ENCODE measurements at regions not wholly inside any gene's neighbourhood (a gene's known extent, or its start where the extent isn't known, plus 50 kb on each side); places are given as distances from the start of the nearest gene placed in this dataset.
"Not testable (repeated sequence)": the region's sequence is repeated elsewhere in the genome, so short reads cannot be mapped to it uniquely, and the experiment has no call there.

DNA sequence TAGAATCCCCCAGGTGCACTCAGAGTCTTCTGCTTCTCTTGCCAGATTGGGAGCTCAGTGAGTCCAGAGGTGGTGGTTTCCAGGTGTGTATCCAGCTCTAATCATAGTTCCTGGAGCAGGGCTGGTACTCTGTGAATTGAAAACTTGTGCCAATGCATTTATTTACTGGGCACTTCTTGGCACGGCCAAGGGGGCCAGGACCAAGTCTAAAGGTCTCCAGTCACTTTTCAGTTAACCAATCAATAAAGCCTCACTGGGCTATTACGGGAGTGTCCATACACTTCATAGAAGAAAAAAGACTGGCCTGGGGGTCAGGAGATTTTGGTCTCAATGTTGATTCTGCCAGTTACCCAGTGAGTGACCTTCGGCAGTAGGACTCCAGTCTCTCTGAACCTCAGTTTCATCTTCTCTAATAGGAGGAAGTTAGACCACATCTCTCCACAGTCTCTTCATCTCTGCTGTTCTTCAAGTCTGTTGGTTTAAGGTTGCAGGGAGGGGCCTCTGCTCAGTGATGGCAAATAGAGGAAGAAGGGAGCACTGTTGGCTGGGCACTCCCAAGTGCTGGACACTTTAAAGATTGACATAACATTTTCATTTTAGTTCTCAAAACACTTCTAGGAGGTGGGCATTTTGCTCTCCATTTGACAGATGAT, 188.5 kb upstream of the E2F8 start:
- DNase-seq, result no peak

DNA sequence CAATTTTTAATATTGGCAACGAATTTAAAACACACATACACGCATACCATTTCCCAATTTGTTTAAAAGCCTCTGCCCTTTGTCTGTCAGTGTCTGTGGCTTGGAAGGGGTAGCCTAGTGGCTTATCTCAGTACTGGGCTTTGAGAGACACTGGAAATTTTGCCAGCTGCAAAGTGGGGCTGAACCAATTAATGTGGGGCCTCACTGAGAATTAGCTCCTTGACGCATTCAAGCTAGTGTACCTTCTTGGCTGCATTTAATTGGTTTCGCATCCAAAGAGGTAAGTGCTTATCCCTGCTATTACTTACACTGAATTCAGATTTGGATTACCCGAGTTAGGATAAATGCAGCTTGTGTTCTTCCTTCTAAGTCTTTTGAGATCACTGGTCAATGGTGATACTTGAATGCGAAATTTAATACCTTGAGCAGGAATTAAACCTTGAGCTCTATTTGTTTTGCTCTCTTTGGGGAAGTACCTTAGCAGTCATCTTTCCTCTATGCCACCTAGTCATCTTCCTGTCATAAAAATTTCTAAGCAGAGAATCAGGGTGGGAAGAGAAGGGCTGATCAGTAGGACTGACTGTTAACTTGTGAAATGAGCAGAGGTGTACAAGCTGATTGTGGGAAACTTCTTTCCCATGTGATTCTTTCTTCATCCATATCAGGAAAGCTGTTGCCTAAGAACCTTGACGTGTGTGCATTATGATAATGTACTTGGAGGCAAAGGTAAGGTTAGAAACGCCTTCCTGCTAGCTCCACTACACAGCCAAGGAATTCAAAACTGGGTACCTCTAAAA, 187.7 kb upstream of the E2F8 start:
- DNase-seq, result no peak

DNA sequence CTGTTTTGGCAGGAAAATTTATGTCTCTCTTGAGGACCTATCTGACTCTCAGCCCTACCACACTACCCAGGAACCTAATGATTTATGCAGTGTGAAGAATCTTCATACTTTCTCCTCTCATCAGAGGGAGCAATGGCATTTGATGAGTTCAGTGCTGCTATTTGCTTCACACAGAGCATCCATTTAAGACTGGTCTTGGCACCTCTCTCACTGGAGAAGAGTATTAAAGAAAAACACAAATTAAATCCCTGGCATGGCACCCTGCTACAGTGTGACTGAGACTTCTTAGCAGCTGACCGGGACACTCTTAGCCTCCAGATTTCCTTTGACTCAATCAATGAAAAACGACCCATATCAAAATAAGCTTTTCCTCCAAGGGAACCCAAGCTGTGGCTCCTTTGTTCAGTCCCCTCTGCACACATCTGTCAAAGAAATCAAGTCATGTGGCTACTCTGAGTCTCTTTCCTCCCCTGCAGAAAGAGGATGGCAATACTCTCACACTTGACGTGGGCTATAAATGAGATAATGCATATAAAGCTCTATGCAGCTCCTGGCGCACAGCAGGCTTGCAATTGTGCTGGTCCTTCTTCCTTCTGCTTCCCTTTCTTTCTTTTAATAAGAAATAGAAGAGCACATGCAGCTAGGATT, 186.1 kb upstream of the E2F8 start:
- DNase-seq, result no peak

DNA sequence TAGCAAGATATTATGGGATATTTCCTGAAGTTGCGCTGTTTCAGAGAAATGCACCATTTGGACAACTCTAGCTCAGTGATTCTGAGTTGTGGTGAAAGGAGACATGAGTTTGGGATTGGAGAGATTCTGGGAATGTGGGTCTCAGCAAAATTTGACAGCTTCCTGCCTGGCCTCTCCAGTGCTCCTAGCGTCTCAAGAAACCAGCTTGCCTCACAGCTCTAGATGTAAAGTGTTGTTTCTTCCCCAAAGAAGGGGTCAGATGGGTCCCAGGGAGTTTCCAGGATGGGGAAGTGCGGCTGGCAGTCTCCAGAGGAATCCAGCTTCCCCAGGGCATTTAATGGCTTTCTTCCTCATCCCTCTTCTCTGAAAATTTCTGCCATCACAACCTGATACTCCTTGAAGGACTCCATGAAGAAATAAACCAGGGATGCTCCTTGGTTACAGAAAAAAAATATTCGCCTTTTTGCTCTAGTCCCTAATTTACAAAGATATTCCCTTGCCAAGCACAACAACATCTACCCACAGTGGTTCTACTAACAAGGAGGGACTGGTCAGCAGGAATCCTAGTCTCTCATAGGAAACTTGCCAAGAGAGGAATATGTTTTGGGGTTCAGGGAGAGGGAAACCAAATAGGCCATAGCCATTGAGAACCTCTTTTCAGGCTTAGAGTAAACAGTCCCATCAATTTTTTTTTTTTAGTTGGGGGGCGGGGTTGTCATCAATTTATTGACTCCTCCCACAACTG, 185.4 kb upstream of the E2F8 start:
- DNase-seq, result no peak

DNA sequence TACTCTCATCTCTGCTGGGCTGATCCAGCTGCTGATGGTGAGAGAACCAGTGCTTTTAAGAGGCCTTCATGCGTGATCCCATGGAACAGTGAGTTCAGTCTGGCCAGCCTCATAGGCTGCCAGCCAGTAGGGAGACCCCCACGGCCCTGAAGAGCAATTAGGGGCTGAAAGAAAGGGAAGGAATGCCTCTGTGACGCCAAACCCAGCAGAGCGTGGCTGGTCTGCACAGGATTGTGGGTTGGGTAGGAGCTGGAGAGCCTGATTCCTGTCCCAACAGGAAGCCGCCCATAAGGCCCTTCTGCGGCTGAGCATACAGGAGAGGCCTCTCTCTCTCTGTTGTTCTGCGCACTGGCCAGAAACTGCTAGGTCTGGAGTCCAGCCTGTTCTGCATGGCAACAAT, 181.5 kb upstream of the E2F8 start:
- DNase-seq, result no peak

DNA sequence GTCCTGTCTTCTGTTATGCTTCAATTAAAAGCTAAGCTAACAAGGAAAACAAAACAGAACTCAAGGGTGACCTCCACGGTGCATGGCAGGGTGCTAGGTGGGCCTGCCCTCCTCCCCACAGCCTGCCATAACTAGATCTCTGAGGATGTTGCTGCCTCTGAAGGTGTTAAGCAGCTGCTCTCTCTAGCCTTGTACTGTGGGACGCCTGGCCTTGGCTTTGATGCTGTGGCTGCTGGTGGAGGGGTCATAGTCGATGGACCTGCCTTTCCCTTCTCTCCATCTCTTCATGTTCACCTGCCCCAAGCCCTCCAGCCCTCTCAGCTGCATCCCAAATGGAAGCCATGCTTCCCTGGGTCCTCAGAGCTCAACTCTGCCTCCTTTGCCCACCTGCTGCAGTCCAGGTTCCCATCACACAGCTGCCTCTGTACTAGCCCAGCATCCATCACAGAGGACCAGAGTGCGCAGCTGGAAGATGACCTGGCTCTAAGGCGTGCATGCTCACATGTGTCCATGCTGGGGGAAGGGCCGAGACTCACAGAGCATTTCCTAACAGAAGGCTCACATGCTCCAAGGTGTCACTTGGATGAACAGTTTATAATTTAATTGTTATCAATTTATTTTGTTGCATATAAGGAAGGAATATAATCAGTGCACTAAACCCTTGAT, 180.3 kb upstream of the E2F8 start:
- DNase-seq, result no peak

DNA sequence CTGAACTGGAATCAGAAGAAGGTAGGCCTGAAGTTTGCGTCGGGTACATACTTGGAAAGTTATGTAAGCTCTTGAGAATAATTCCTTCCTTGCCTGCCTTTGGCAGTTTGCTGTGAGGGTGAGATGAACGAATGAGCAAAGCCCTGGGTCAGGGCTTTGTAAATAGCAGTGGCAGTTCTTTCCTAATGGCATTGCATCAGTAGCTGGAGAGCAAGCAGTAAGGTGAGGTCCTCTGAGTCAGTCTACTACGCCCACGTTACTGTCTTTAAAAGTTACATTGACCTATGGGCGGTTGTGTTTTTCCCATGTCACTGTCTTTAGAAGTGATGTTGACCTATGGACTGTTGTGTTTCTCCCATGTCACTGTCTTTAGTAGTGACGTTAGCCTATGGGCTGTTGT, 179.1 kb upstream of the E2F8 start:
- no peak for DNase-seq

DNA sequence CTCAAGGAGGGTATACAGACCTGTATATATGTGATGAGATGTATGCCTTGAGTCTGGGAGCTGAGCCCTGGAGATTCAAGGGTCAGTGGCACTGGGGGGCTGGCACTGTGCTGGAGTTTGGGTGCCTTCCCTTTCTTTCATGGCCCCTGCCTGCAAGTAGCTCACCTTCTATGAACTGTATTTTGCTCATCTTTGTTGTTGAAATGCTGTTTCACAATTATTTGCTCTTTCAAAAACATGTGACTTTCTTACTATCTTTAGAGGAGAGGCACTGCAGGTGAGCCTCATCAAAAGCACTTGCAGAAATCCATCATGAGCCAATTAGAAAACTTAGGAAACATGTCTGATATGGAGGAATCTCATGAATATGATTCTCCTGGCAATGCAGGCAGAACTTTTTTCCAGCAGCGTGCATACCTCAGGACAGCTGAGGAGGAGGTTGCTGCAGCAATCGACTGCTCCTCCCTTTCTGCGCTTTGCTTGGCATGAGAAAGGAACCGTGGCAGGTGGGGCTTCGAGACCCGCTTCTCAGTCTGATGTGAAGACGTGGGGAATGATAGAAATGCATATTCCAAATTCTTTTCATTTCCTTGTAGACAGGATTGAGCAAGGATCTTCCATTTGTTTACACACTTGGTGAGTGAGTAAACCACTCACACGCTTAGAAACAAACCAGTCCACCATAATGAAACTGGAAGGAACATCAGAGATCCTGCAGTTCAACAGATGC, 178.4 kb upstream of the E2F8 start:
- no peak for DNase-seq

DNA sequence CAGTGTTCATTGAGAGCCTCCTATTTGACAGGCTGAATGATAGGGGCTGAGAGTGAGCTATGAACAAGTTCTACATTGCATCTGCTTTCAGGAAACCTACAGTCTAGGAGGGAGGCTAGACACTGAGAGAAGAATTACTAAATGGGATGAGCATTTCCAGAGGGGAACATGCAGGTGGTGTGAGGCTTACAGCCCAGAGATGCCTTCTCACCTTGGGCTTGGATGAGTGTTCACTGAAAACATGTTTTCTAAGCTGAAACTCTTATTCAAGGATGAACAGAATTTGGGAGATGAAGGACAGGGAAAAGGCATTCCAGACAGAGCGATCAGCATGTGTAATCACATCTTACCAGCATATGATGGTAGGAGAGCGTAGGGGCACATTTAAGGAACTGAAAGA, 177.5 kb upstream of the E2F8 start:
- DNase-seq, result no peak

DNA sequence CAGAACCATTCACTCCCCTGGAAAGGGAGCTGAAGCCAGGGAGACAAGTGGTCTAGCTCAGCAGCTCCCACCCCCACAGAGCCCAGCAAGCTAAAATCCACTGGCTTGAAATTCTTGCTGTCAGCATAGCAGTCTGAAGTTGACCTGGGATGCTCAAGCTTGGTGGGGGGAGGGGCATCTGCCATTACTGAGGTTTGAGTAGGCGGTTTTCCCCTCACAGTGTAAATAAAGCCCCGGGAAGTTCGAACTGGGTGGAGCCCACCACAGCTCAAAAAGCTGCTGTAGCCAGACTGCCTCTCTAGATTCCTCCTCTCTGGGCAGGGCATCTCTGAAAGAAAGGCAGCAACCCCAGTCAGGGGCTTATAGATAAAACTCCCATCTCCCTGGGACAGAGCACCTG, 171.3 kb upstream of the E2F8 start:
- not testable (repeated sequence) for DNase-seq

DNA sequence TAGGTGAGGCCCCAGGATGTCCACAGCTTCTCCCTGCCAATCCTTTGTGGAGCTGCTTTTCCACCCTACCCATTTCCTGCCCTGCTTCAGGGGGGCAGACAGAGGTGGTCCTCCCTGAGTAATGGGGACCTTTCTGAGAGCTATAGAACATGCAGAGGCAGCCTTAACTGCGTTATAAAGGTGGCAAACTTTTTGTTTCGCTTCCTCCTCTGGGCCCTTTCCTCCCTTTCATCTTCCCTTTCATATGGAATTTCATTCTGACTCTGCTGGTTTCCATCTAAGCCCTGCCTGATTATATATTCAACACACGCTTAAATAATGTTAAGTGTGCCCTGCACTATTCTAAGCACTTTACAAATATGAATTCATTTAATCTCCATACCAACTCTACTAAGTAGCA, 169.3 kb upstream of the E2F8 start:
- no peak for DNase-seq

DNA sequence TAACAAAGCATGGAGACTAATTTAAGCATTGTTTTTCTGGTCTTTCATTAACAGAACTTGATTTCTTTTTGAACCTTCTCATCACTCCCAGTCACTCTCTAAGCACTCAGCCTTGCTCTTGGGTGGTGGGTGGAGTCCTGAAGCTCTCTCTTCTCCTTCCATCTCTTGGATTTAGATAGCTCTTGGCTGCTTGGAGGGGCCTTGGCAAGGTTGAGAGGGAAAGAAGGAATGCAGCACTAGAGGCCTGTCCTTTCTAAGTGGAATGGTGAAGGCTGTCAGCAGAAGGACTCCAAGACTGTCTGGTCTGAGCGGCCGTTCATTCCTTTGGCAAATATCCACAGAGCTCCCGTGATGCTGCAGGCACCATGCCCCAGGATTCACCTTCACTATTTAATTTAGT, 168.6 kb upstream of the E2F8 start:
- no peak for DNase-seq

DNA sequence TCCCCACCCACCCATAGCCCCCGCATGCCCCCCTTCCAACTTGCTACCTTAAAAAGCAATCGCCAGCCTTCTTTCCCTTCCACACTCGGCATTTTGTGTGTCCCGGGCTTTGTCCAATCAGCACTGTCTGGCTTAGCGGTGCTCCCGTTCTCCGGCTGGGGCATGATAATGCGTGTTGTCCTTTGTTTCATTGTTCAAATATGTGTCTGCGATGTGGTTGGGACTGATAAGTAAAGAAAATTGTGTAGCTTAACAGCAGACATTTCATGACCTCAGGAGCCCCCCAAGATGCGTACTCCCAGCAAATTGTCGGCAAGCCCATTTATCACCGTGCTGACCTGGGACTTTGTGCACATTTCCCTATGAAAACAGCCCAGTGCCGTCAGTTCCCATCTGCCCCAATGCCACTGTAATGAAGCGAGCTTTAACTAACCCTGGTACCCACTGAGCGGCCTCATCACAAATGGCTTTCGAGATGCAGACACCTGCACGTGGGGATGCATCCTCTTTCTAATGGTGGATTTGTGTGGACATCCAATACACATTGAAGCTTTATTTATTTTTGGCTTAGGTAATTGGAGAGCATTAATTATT, 167.0 kb upstream of the E2F8 start:
- DNase-seq, result no peak

DNA sequence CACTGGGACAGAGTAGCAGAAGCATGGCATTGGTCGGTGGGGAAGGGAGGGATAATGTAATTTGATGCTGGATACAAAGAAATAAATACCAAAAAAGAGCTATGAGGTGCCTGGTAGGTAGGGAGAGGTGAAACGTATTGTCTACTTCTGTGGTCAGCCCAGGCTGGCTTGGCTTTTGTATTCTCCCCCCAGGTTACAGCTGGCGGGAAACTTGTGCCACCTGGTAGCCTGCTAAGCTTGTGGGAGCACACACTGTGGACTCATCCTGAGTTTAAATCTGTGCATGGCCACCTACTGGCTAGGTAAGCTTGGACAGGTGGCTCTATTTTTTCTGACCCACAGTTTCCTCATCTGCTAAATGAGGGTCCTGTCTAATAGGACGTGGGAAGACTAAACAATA, 165.2 kb upstream of the E2F8 start:
- no peak for DNase-seq

DNA sequence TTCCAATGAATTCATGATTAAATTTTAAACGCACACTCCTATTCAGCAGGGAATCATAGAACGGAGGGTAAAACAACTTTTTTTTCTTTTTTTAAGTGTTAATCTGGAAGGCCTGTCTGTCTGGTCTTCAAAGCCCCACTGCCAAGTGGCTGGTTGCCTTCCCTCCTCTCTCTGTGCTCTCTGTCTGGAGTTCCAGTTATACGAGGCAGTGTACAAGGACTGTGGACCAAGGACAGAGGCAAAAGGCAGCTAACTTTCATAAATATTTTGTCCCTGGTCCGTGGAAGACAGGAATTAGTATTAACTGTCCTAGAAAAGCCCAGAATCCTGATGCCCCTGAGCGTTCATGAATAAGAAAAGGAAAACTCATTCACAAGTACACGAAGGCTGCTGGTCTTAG, 164.0 kb upstream of the E2F8 start:
- no peak for DNase-seq

DNA sequence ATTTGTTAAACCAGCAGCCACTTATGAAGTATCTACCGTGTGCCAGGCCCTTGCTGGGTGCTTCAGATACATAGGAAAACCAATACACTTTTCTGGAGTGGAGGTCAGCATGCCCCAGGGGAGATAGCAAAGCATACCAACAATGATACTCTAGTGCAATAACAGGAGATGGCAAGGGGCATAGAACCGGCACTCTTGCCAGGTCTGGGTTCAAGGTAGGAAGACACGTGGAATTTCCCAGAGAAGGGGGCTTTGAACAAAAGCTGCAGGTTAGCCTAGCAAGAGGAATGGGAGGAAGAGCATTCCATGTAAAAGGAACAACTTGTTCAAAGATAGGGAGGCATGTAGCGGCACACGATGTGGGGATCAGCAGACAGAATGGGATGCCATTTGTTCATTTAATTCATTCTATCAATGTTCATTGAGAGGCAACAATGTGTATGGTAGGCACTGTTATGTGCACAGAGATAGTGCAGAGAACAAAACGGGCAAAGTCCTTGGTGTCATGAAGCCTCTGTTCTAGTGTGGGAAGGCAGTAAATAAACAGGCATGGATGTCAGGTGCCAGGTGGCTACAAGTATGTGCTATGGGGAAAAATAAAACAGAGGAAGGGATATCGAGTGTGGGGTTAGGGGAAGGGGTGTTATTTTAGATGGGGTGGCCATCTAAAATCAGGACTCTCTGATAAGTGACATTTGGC, 162.6 kb upstream of the E2F8 start:
- no peak for DNase-seq

DNA sequence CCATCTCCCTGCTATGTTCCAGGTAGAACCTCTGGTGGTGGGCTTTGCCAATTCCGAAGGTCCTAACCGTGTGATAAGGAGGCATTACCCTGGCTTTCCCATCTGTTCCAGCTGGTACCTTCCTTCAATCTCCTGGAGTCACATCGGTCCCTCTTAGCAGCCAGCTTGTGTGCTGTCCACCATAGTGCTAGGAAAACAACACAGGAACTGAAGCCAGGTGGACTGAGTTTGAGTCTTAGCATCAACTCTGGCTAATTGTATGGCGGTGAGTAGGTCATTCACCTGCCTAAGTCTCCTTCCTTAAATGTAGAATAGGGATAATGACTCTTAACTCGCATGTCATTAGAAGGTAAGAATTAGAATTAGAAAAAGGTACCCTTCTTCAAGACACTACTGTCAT, 159.6 kb upstream of the E2F8 start:
- no peak for DNase-seq

DNA sequence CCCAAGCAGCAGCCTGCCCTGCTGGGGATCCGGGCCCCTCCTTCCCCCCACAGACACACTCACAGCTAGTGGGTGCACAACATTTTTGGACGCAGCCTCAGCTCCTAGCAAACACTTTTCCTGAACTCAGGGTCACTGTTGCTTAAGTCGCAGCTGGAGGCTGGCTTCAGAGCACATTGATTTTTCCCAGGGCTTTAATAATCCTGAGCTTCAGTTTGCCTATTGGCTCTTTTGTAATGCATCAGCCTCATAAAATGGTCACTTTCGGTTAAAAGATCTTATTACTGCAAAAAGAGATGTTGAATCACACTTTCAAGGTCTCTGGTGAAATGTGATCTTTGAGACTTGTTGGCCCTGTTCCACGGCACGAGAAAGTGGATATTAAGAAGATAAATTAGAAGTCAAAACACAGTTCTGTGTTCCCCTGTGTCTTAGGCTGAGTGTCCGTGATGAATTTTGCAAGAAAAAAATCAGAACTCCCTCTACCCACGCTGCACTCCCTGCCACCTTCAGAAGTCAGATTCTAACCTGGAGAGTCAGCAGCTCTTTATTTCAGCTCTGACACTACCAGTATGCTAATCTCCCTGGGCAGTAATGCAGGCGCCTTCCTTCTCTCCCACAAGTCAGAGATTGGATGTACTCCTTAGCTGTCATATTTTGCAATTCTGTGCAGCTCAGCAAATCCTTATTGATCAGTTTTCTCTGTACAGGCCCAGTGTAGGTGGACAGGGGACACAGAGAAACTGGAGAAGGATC, 158.2 kb upstream of the E2F8 start:
- DNase-seq, result no peak

DNA sequence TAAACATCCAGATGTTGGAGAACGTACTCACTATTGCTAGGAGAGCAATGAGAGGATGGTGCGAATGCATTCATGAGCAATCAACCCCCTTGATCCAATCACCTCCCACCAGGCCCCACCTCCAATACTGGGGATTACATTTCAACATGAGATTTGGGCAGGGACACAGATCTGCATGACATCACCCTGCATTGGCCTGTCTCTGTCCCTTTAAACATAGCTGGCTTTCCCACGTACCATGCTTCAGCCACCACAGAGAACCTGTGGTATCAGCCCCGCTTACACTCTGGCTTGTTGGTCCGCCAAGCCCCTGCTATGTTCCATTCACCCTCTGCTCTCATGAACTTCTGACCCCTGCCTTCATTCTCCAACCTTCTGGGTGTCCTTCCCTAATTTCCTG, 157.5 kb upstream of the E2F8 start:
- DNase-seq, result no peak

DNA sequence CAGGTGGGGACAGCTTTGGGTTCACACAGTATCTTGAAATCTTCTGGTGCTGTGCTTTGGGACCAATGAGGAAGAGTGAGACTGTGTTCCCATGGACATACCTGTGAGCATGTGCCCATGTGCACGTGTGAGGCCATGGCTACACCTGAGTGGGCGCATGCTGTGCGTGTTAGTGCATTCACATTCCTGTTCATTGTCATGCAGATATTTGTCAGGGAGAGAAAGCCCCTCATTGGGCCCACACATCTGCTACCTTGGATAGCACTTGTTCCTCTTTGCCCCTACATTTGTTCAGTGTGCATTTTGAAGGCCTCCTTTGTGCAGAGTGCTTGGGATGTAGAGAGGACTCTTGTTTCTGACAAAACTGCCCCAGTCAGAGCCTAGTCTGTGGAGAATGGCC, 154.3 kb upstream of the E2F8 start:
- no peak for DNase-seq
